IMR-90 (cell line): ENCODE measurements at regions not wholly inside any gene's neighbourhood (a gene's known extent, or its start where the extent isn't known, plus 50 kb on each side); places are given as distances from the start of the nearest gene placed in this dataset.

Source experiments
- ATAC-seq: fragments of 200-7000 bp; cut with Tn5 transposase; 2 replicates; pipeline ENCODE4 v1.9.1; 2020; ENCODE audit warnings: low read depth, mild to moderate bottlenecking, moderate library complexity
- BruUV-seq: library from RNA; stranded (reverse); fragments of 400-500 nt; replicated peaks from 2 replicates; lab custom pipeline; 2021; lab: Mats Ljungman, UMichigan
- CTCF ChIA-PET: fragments of 300-600 bp; formaldehyde crosslinking; extraction: SDS; loops from one replicate; lab custom pipeline; 2021; ENCODE audit warnings: antibody characterized with exemption; lab: Yijun Ruan, JAX
- POLR2A ChIA-PET: fragments of 300-600 bp; sonication (Branson Sonifier 250); formaldehyde crosslinking; loops from one replicate; lab custom pipeline; 2022; ENCODE audit warnings: antibody characterized with exemption; ENCODE audit not compliant: unreplicated experiment; lab: Charles Lee
- DNase-seq: peaks from one replicate; pipeline ENCODE4 v3.0.0; 2013
- H2AFZ ChIP-seq: replicated peaks from 2 replicates; pipeline ENCODE3; 2013; ENCODE audit warnings: low read length, mild to moderate bottlenecking; ENCODE audit not compliant: poor library complexity
- H2AK5ac ChIP-seq: 2 replicates; pipeline ENCODE4 v1.6.1; 2013; ENCODE audit warnings: low read depth, low read length, inconsistent platforms
- H2AK9ac ChIP-seq: replicated peaks from 2 replicates; pipeline ENCODE3; 2013; ENCODE audit warnings: mild to moderate bottlenecking, low read depth, low read length, moderate library complexity; ENCODE audit not compliant: poor library complexity
- H2BK120ac ChIP-seq: 2 replicates; pipeline ENCODE4 v1.6.1; 2013; ENCODE audit warnings: low read depth, low read length, inconsistent platforms
- H2BK15ac ChIP-seq: 3 replicates; pipeline ENCODE4 v1.6.1; 2013; ENCODE audit warnings: low read depth, low read length, inconsistent platforms
- H2BK20ac ChIP-seq: 2 replicates; pipeline ENCODE4 v1.6.1; 2013; ENCODE audit warnings: low read depth, mild to moderate bottlenecking, inconsistent platforms, low read length, moderate library complexity
- H2BK5ac ChIP-seq: 2 replicates; pipeline ENCODE4 v1.6.1; 2013; ENCODE audit warnings: mild to moderate bottlenecking, low read depth, low read length, inconsistent platforms; ENCODE audit not compliant: poor library complexity, severe bottlenecking
- H3K14ac ChIP-seq: replicated peaks from 2 replicates; pipeline ENCODE4 v1.6.1; 2013; ENCODE audit warnings: low read depth, low read length, inconsistent platforms
- H3K18ac ChIP-seq: 2 replicates; pipeline ENCODE4 v1.6.1; 2013; ENCODE audit warnings: low read depth, low read length, control low read depth
- H3K23ac ChIP-seq: 2 replicates; pipeline ENCODE4 v1.6.1; 2013; ENCODE audit warnings: low read depth, low read length, inconsistent platforms
- H3K27ac ChIP-seq: 2 replicates; pipeline ENCODE4 v1.5.1; 2013; ENCODE audit warnings: mild to moderate bottlenecking, control low read depth, low read length; ENCODE audit not compliant: insufficient read depth
- H3K27me3 ChIP-seq: 2 replicates; pipeline ENCODE4 v1.6.1; 2013; ENCODE audit warnings: low read length; ENCODE audit not compliant: control insufficient read depth, insufficient read depth
- H3K36me3 ChIP-seq: 2 replicates; pipeline ENCODE4 v1.6.1; 2013; ENCODE audit warnings: low read length, mixed read lengths; ENCODE audit not compliant: control insufficient read depth, insufficient read depth
- H3K4ac ChIP-seq: 2 replicates; pipeline ENCODE4 v1.6.1; 2013; ENCODE audit warnings: low read depth, low read length, inconsistent platforms
- H3K4me1 ChIP-seq: 2 replicates; pipeline ENCODE4 v1.6.1; 2013; ENCODE audit warnings: low read length, mixed read lengths; ENCODE audit not compliant: control insufficient read depth, insufficient read depth
- H3K4me2 ChIP-seq: 2 replicates; pipeline ENCODE4 v1.6.1; 2013; ENCODE audit warnings: low read depth, mild to moderate bottlenecking, control low read depth, low read length, moderate library complexity
- H3K4me3 ChIP-seq: 2 replicates; pipeline ENCODE4 v1.5.1; 2013; ENCODE audit warnings: low read depth, mild to moderate bottlenecking, control low read depth, low read length, moderate library complexity; ENCODE audit not compliant: insufficient read depth
- H3K56ac ChIP-seq: 2 replicates; pipeline ENCODE4 v1.6.1; 2013; ENCODE audit warnings: low read length, inconsistent platforms; ENCODE audit not compliant: insufficient read depth; ENCODE audit errors: extremely low read depth
- H3K79me1 ChIP-seq, 2 experiments: 2 replicates each; pipeline ENCODE4 v1.6.1; 2013; ENCODE audit warnings: low read length in 2 of 2, inconsistent platforms in 1 of 2, low read depth in 1 of 2
- H3K9ac ChIP-seq: 2 replicates; pipeline ENCODE4 v1.6.1; 2013; ENCODE audit warnings: low read depth, low read length, control low read depth
- H3K9me1 ChIP-seq: 2 replicates; pipeline ENCODE4 v1.6.1; 2013; ENCODE audit warnings: low read length, inconsistent platforms; ENCODE audit not compliant: insufficient read depth
- H3K9me3 ChIP-seq: 2 replicates; pipeline ENCODE4 v1.6.1; 2013; ENCODE audit warnings: low read length; ENCODE audit not compliant: control insufficient read depth, insufficient read depth
- H4K20me1 ChIP-seq: 2 replicates; pipeline ENCODE4 v1.6.1; 2013; ENCODE audit warnings: low read length, inconsistent platforms; ENCODE audit not compliant: insufficient read depth
- H4K5ac ChIP-seq: 2 replicates; pipeline ENCODE4 v1.6.1; 2013; ENCODE audit warnings: mild to moderate bottlenecking, low read depth, low read length, control low read depth
- H4K8ac ChIP-seq, 2 experiments: 2 replicates each; pipeline ENCODE4 v1.6.1; 2013; ENCODE audit warnings: low read depth in 2 of 2, low read length in 2 of 2, control low read depth in 1 of 2, inconsistent platforms in 1 of 2
- H4K91ac ChIP-seq: 2 replicates; pipeline ENCODE4 v1.6.1; 2013; ENCODE audit warnings: low read depth, low read length, inconsistent platforms; ENCODE audit not compliant: insufficient read depth
- BHLHE40 ChIP-seq: fragments of 150-350 bp; IDR thresholded peaks from 2 replicates; pipeline ENCODE4 v1.6.1; 2016; ENCODE audit warnings: mild to moderate bottlenecking, low read depth, low read length
- WGBS, 2 experiments: methylation state at CpG; one replicate each; pipeline versions ENCODE4 v1.1.5 to v1.1.7; 2013; ENCODE audit warnings: missing lambda C conversion rate in 2 of 2; ENCODE audit not compliant: insufficient read length in 1 of 2; ENCODE audit errors: extremely low coverage in 2 of 2; 5-methylcytosine and 5-hydroxymethylcytosine counted together
- dilution Hi-C: fragments of 300-500 bp; cut with HindIII; formaldehyde crosslinking; loops from one replicate; pipeline ENCODE4 v1.14.3; 2018; ENCODE audit warnings: low sequenced_read_pairs; ENCODE audit not compliant: unreplicated experiment
- in situ Hi-C: fragments of 300-500 bp; cut with MboI; formaldehyde crosslinking; loops from 3 replicates; pipeline ENCODE4 v1.14.3; 2019; ENCODE audit warnings: low sequenced_read_pairs, inconsistent platforms, mixed read lengths
- intact Hi-C: fragments of 100-400 bp; cut with micrococcal nuclease; formaldehyde crosslinking; loops from 2 replicates; pipeline ENCODE4 v1.10.0; 2022
- TF ChIP-seq, protein P1 (sequence below): conservative IDR thresholded peaks from 2 replicates; pipeline ENCODE4 v1.5.1; 2012; ENCODE audit warnings: mild to moderate bottlenecking, low read depth, low read length, improper control_type of control experiment

- Histone ChIP-seq H2AK5ac (no peak overlapping the region), H2BK20ac (no peak overlapping the region), H2AFZ (no peak overlapping the region), H3K4me3 (no peak overlapping the region), H4K8ac (no peak overlapping the region), H2AK9ac (no peak overlapping the region), H3K27me3 (no peaks in the 10 kb centered on the region), H3K9ac (no peak overlapping the region), H3K4me1 (no peaks in the 10 kb centered on the region), H3K9me1 (no peaks in the 10 kb centered on the region), H4K5ac (no peak overlapping the region), H3K9me3 (peaks cover 41% of the 10 kb centered on the region), H3K79me1 (no peaks in the 10 kb centered on the region), H2BK120ac (no peak overlapping the region), H3K56ac (no peak overlapping the region), H4K91ac (no peak overlapping the region), H4K20me1 (no peaks in the 10 kb centered on the region), H3K23ac (no peak overlapping the region), H3K14ac (no peak overlapping the region), H3K27ac (no peak overlapping the region), H3K4ac (no peak overlapping the region), H3K36me3 (no peaks in the 10 kb centered on the region), H3K18ac (no peak overlapping the region), H2BK15ac (no peak overlapping the region), H3K4me2 (no peak overlapping the region), H2BK5ac (no peak overlapping the region)
- ATAC-seq = no peak
- DNase-seq = no peak
- no peak for TF ChIP-seq BHLHE40
- TF ChIP-seq, protein P1, sequence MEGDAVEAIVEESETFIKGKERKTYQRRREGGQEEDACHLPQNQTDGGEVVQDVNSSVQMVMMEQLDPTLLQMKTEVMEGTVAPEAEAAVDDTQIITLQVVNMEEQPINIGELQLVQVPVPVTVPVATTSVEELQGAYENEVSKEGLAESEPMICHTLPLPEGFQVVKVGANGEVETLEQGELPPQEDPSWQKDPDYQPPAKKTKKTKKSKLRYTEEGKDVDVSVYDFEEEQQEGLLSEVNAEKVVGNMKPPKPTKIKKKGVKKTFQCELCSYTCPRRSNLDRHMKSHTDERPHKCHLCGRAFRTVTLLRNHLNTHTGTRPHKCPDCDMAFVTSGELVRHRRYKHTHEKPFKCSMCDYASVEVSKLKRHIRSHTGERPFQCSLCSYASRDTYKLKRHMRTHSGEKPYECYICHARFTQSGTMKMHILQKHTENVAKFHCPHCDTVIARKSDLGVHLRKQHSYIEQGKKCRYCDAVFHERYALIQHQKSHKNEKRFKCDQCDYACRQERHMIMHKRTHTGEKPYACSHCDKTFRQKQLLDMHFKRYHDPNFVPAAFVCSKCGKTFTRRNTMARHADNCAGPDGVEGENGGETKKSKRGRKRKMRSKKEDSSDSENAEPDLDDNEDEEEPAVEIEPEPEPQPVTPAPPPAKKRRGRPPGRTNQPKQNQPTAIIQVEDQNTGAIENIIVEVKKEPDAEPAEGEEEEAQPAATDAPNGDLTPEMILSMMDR = no peak
- dilution Hi-C loops = no loop called here
- WGBS, 2 experiments = 71% methylated on average over 21 of the region's 28 CpGs; no CpG with 5 or more reads in 1 of the 2 experiments
- intact Hi-C loops = no loop called here
- ChIA-PET CTCF (no interaction called here), POLR2A (no interaction called here)
- in situ Hi-C loops = no loop called here
- BruUV-seq = no TSS peak
Measured at GRCh38 chr6:170039156-170040114, 251.4 kb downstream of the DLL1 start.
